HL-60 (cell line): ENCODE measurements at regions not wholly inside any gene's neighbourhood (a gene's known extent, or its start where the extent isn't known, plus 50 kb on each side); places are given as distances from the start of the nearest gene placed in this dataset.

ENCODE experiments used
- DNase-seq, 2 experiments: peaks; one replicate each; pipeline ENCODE4 v3.0.0-alpha.2; 2010 to 2020; ENCODE audit warnings: low read depth in 1 of 2, low spot score in 1 of 2
- H3K27ac ChIP-seq: fragments of 250-450 bp; sonication (Bioruptor Pico); replicated peaks from 2 replicates; pipeline ENCODE4 v1.5.1; 2020; ENCODE audit warnings: mild to moderate bottlenecking, moderate library complexity
- H3K27me3 ChIP-seq: fragments of 250-450 bp; sonication (Bioruptor Pico); 2 replicates; pipeline ENCODE4 v1.5.1; 2021; ENCODE audit warnings: mild to moderate bottlenecking, moderate library complexity; ENCODE audit not compliant: insufficient read depth, poor library complexity, severe bottlenecking
- H3K4me3 ChIP-seq: replicated peaks from 2 replicates; pipeline ENCODE4 v1.5.1; 2011; ENCODE audit warnings: mild to moderate bottlenecking, control low read depth, low read length; ENCODE audit not compliant: insufficient read depth
- CTCF ChIP-seq: IDR thresholded peaks from one replicate; pipeline ENCODE4 v1.5.1; 2011; ENCODE audit warnings: low read length, control low read depth, inconsistent platforms; ENCODE audit not compliant: insufficient read depth
- GABPA ChIP-seq: IDR thresholded peaks from 2 replicates; pipeline ENCODE4 v1.6.1; 2012; ENCODE audit warnings: low read depth
- POLR2AphosphoS5 ChIP-seq: IDR thresholded peaks from 2 replicates; pipeline ENCODE4 v1.6.1; 2012; ENCODE audit warnings: low read depth
- REST ChIP-seq: IDR thresholded peaks from 2 replicates; pipeline ENCODE4 v1.6.1; 2012; ENCODE audit warnings: low read depth; ENCODE audit not compliant: insufficient replicate concordance
- SPI1 ChIP-seq: IDR thresholded peaks from 2 replicates; pipeline ENCODE4 v1.6.1; 2012; ENCODE audit warnings: low read depth, mild to moderate bottlenecking, borderline replicate concordance

GRCh38 chr5:38182991-38183390, 75.4 kb upstream of the EGFLAM start:
- H3K27me3 ChIP-seq: no peaks in the 10 kb centered on the region
- TF ChIP-seq POLR2AphosphoS5 (no peak), GABPA (no peak), REST (no peak), CTCF (no peak), SPI1 (no peak)

GRCh38 chr5:38168029-38168428, 90.3 kb upstream of the EGFLAM start:
- Histone ChIP-seq H3K4me3 (no peak overlapping the region), H3K27me3 (no peaks in the 10 kb centered on the region), H3K27ac (no peak overlapping the region)
- TF ChIP-seq GABPA (no peak), CTCF (no peak), REST (no peak), POLR2AphosphoS5 (no peak), SPI1 (no peak)
- no peak for DNase-seq

More at GRCh38 chr5:38182991-38183390, 75.4 kb upstream of the EGFLAM start:
- Histone ChIP-seq H3K4me3 (no peak overlapping the region), H3K27ac (no peak overlapping the region)
- no peak for DNase-seq

- no peak overlapping the region for H3K27ac ChIP-seq
- TF ChIP-seq SPI1 (no peak), REST (no peak), GABPA (no peak), POLR2AphosphoS5 (no peak), CTCF (no peak)
- DNase-seq: no peak
- no peaks in the 10 kb centered on the region for H3K27me3 ChIP-seq
- H3K4me3 ChIP-seq: no peak overlapping the region
Measured at GRCh38 chr5:38167562-38167996, 90.8 kb upstream of the EGFLAM start.
